Panc1 (cell line): ENCODE measurements at regions not wholly inside any gene's neighbourhood (a gene's known extent, or its start where the extent isn't known, plus 50 kb on each side); places are given as distances from the start of the nearest gene placed in this dataset.

Experiments used
- ATAC-seq: fragments of 200-7000 bp; cut with Tn5 transposase; 2 replicates; pipeline ENCODE4 v1.9.1; 2020; ENCODE audit warnings: mild to moderate bottlenecking, moderate library complexity
- BruUV-seq: library from RNA; stranded (reverse); fragments of 400-500 nt; replicated peaks from 2 replicates; lab custom pipeline; 2021; lab: Mats Ljungman, UMichigan
- CTCF ChIA-PET: fragments of 300-600 bp; sonication (Branson Sonifier 250); formaldehyde crosslinking; loops from one replicate; lab custom pipeline; 2022; ENCODE audit warnings: antibody characterized with exemption; lab: Charles Lee
- POLR2A ChIA-PET: fragments of 300-600 bp; sonication (Branson Sonifier 250); formaldehyde crosslinking; loops from one replicate; lab custom pipeline; 2022; ENCODE audit warnings: antibody characterized with exemption; lab: Charles Lee
- DNase-seq: peaks from one replicate; pipeline ENCODE4 v3.0.0-alpha.2; 2010; ENCODE audit warnings: low read depth, low spot score
- H3K27ac ChIP-seq: 2 replicates; pipeline ENCODE4 v1.5.1; 2011; ENCODE audit warnings: mild to moderate bottlenecking, low read length, inconsistent platforms
- H3K27me3 ChIP-seq: fragments of 200-500 bp; sonication (Bioruptor generic); 2 replicates; pipeline ENCODE4 v1.6.0; 2014; ENCODE audit warnings: low read length, inconsistent platforms; ENCODE audit not compliant: control insufficient read depth, insufficient read depth
- H3K36me3 ChIP-seq: fragments of 200-500 bp; sonication (Bioruptor generic); 2 replicates; pipeline ENCODE4 v1.5.1; 2014; ENCODE audit warnings: inconsistent platforms, mild to moderate bottlenecking, low read length, moderate library complexity; ENCODE audit not compliant: control insufficient read depth, insufficient read depth
- H3K4me1 ChIP-seq: 2 replicates; pipeline ENCODE4 v1.5.1; 2011; ENCODE audit warnings: inconsistent platforms, mild to moderate bottlenecking, low read length, moderate library complexity; ENCODE audit not compliant: control insufficient read depth, insufficient read depth
- H3K4me3 ChIP-seq, 2 experiments: 2 replicates each; pipeline ENCODE4 v1.5.1; 2011 to 2012; ENCODE audit warnings: low read depth in 2 of 2, low read length in 2 of 2, mild to moderate bottlenecking in 2 of 2, inconsistent platforms in 1 of 2, moderate library complexity in 1 of 2
- H3K9me3 ChIP-seq: fragments of 200-500 bp; sonication (Bioruptor generic); 2 replicates; pipeline ENCODE4 v1.5.1; 2014; ENCODE audit warnings: low read depth, mild to moderate bottlenecking, inconsistent platforms, low read length, moderate library complexity; ENCODE audit not compliant: control insufficient read depth, insufficient read depth
- CTCF ChIP-seq: fragments of 450-650 bp; IDR thresholded peaks from 2 replicates; pipeline ENCODE4 v1.5.1; 2017; ENCODE audit warnings: mild to moderate bottlenecking
- POLR2AphosphoS5 ChIP-seq: IDR thresholded peaks from 2 replicates; pipeline ENCODE4 v1.6.1; 2012; ENCODE audit warnings: mild to moderate bottlenecking, low read depth, low read length, moderate library complexity
- REST ChIP-seq, 2 experiments: IDR thresholded peaks; 2 replicates each; pipeline ENCODE4 v1.6.1; 2011 to 2012; ENCODE audit warnings: low read depth in 2 of 2, control low read depth in 1 of 2, low read length in 1 of 2, mild to moderate bottlenecking in 1 of 2, moderate library complexity in 1 of 2; ENCODE audit not compliant: insufficient read depth in 1 of 2
- SIN3A ChIP-seq: IDR thresholded peaks from 2 replicates; pipeline ENCODE4 v1.6.1; 2012; ENCODE audit warnings: low read depth, mild to moderate bottlenecking, low read length, moderate library complexity, borderline replicate concordance; ENCODE audit not compliant: insufficient read depth
- TCF7L2 ChIP-seq: IDR thresholded peaks from 2 replicates; pipeline ENCODE4 v1.6.1; 2011; ENCODE audit warnings: mild to moderate bottlenecking, low read depth, low read length, inconsistent platforms
- in situ Hi-C: cut with HindIII; loops from 2 replicates; pipeline ENCODE4 v1.10.0; 2016; ENCODE audit warnings: low sequenced_read_pairs, low pct_unique_long_range_greater_than_20kb
- intact Hi-C: fragments of 100-400 bp; cut with micrococcal nuclease; formaldehyde crosslinking; loops from one replicate; pipeline ENCODE4 v1.10.0; 2022; ENCODE audit not compliant: unreplicated experiment

GRCh38 chr1:188904201-188904600 lies 1573.5 kb downstream of the BRINP3 start:
- BruUV-seq = no TSS peak
- ATAC-seq = no peak
- no peak overlapping the region for H3K4me3 ChIP-seq
- ChIA-PET CTCF (no interaction called here), POLR2A (no interaction called here)
- DNase-seq = no peak
- no peaks in the 10 kb centered on the region for H3K4me1 ChIP-seq
- TF ChIP-seq TCF7L2 (no peak), REST (IDR thresholded peaks at IDR 0.05; ENCODE audit: insufficient read depth in 1 of 2, low read depth in 2 of 2, low read length in 1 of 2) (no peak), POLR2AphosphoS5 (no peak), CTCF (no peak), SIN3A (no peak)
- no peaks in the 10 kb centered on the region; the same call in 1 of the 2 replicates for H3K9me3 ChIP-seq
- intact Hi-C loops = no loop called here
- no peak overlapping the region for H3K27ac ChIP-seq
- no peaks in the 10 kb centered on the region for H3K36me3 ChIP-seq
- H3K27me3 ChIP-seq = no peaks in the 10 kb centered on the region
- in situ Hi-C loops = no loop called here

- TF ChIP-seq CTCF (no peak), TCF7L2 (no peak), REST (IDR thresholded peaks at IDR 0.05; ENCODE audit: insufficient read depth in 1 of 2, low read depth in 2 of 2, low read length in 1 of 2) (no peak), POLR2AphosphoS5 (no peak), SIN3A (no peak)
- no peaks in the 10 kb centered on the region for H3K4me1 ChIP-seq
- H3K36me3 ChIP-seq = no peaks in the 10 kb centered on the region
- peaks cover under 1% of the 10 kb centered on the region for H3K9me3 ChIP-seq
- H3K27ac ChIP-seq = no peak overlapping the region
- DNase-seq (no peak), ATAC-seq (no peak)
- no peaks in the 10 kb centered on the region for H3K27me3 ChIP-seq
- H3K4me3 ChIP-seq = no peak overlapping the region
- POLR2A ChIA-PET = no interaction called here
- in situ Hi-C loops = no loop called here
- no TSS peak for BruUV-seq
- intact Hi-C loops = no loop called here
- CTCF ChIA-PET = no interaction called here
Observed at GRCh38 chr1:188906921-188907641, 1570.6 kb downstream of the BRINP3 start.
